ENCODE measurements at regions not wholly inside any gene's neighbourhood (a gene's known extent, or its start where the extent isn't known, plus 50 kb on each side); places are given as distances from the start of the nearest gene placed in this dataset.

GRCh38 chr10:109306698-109307097, 616.6 kb downstream of the XPNPEP1 start:
- H3K27ac Mint-ChIP-seq, result no peak overlapping the region
- Histone ChIP-seq H3K4me1 (ENCODE audit: control insufficient read depth in 2 of 2, insufficient read depth in 2 of 2, low read length in 2 of 2) (no peaks in the 10 kb centered on the region), H3K9ac (ENCODE audit: low read length) (no peak overlapping the region), H3K4me3 (ENCODE audit: control extremely low read depth in 1 of 5, extremely low read depth in 1 of 5, insufficient read depth in 1 of 5, low read depth in 2 of 5, low read length in 4 of 5) (no peak overlapping the region), H3K27me3 (replicated peaks in 1 of 4; ENCODE audit: control extremely low read depth in 1 of 4, control insufficient read depth in 3 of 4, insufficient read depth in 4 of 4, low read length in 3 of 4) (no peaks in the 10 kb centered on the region), H3K4me2 (replicated peaks; ENCODE audit: low read depth, low read length, poor library complexity, severe bottlenecking) (no peak overlapping the region), H3K27ac (ENCODE audit: low read length in 2 of 2) (no peak overlapping the region), H2AFZ (ENCODE audit: insufficient read depth, low read depth, low read length, poor library complexity, severe bottlenecking) (no peak overlapping the region), H4K20me1 (ENCODE audit: control insufficient read depth, insufficient read depth, low read length, poor library complexity, severe bottlenecking) (no peaks in the 10 kb centered on the region), H3K36me3 (replicated peaks in 1 of 2; ENCODE audit: control extremely low read depth in 1 of 2, control insufficient read depth in 1 of 2, extremely low read depth in 1 of 2, insufficient read depth in 2 of 2, low read length in 1 of 2) (no peaks in the 10 kb centered on the region), H3K9me3 (ENCODE audit: control extremely low read depth in 1 of 3, control insufficient read depth in 2 of 3, insufficient read depth in 1 of 3, low read length in 2 of 3) (peaks cover 0 to 2% (median 0%) of the 10 kb centered on the region in 3 donors), H3K79me2 (ENCODE audit: control insufficient read depth, insufficient read depth, low read length) (no peaks in the 10 kb centered on the region)
- ATAC-seq (ENCODE audit: low read depth) (no peak), DNase-seq (no peak)
- ChIA-PET CTCF (no interaction called here), POLR2A (no interaction called here)
- H3K27me3 Mint-ChIP-seq, result no peaks in the 10 kb centered on the region
- TF ChIP-seq CTCF (IDR thresholded peaks at IDR 0.05), result no peak
- no peak for TF ChIP-seq EZH2 (IDR thresholded peaks at IDR 0.05; ENCODE audit: borderline replicate concordance, insufficient read depth, low read depth, low read length, poor library complexity, severe bottlenecking)
- peaks cover 4% of the 10 kb centered on the region for H3K9me3 Mint-ChIP-seq (ENCODE audit: insufficient read depth)
- no peak overlapping the region for H3K4me3 Mint-ChIP-seq
- no peaks in the 10 kb centered on the region for H3K4me1 Mint-ChIP-seq
- 93% methylated on average over 2 of the region's 5 CpGs for WGBS (ENCODE audit: insufficient coverage)
- intact Hi-C loops (cut with micrococcal nuclease), result no loop called here

GRCh38 chr10:109287858-109288257, 635.5 kb downstream of the XPNPEP1 start:
- H3K27ac ChIP-seq (ENCODE audit: low read length in 2 of 2), result no peak overlapping the region
- H3K4me2 ChIP-seq (replicated peaks; ENCODE audit: low read depth, low read length, poor library complexity, severe bottlenecking), result no peak overlapping the region
- no peaks in the 10 kb centered on the region for H3K9me3 Mint-ChIP-seq (ENCODE audit: insufficient read depth)
- ATAC-seq (ENCODE audit: low read depth), result no peak
- ChIA-PET CTCF (no interaction called here), POLR2A (no interaction called here)
- no peak for DNase-seq
- TF ChIP-seq CTCF (IDR thresholded peaks at IDR 0.05) (no peak), EZH2 (IDR thresholded peaks at IDR 0.05; ENCODE audit: borderline replicate concordance, insufficient read depth, low read depth, low read length, poor library complexity, severe bottlenecking) (no peak)
- no peaks in the 10 kb centered on the region for H3K27me3 Mint-ChIP-seq
- no peaks in the 10 kb centered on the region for H3K36me3 ChIP-seq (replicated peaks in 1 of 2; ENCODE audit: control extremely low read depth in 1 of 2, control insufficient read depth in 1 of 2, extremely low read depth in 1 of 2, insufficient read depth in 2 of 2, low read length in 1 of 2)
- WGBS (ENCODE audit: insufficient coverage), result no CpG with 5 or more reads among the region's 3 CpGs
- no peaks in the 10 kb centered on the region for H3K4me1 Mint-ChIP-seq
- H3K4me3 Mint-ChIP-seq, result no peak overlapping the region
- H2AFZ ChIP-seq (ENCODE audit: insufficient read depth, low read depth, low read length, poor library complexity, severe bottlenecking), result no peak overlapping the region
- no peak overlapping the region for H3K9ac ChIP-seq (ENCODE audit: low read length)
- no peak overlapping the region for H3K27ac Mint-ChIP-seq
- no peaks in the 10 kb centered on the region for H3K79me2 ChIP-seq (ENCODE audit: control insufficient read depth, insufficient read depth, low read length)
- H3K9me3 ChIP-seq (ENCODE audit: control extremely low read depth in 1 of 3, control insufficient read depth in 2 of 3, insufficient read depth in 1 of 3, low read length in 2 of 3), result no peaks in the 10 kb centered on the region
- no peaks in the 10 kb centered on the region for H3K4me1 ChIP-seq (ENCODE audit: control insufficient read depth in 2 of 2, insufficient read depth in 2 of 2, low read length in 2 of 2)
- intact Hi-C loops (cut with micrococcal nuclease), result no loop called here
- H3K27me3 ChIP-seq (replicated peaks in 1 of 4; ENCODE audit: control extremely low read depth in 1 of 4, control insufficient read depth in 3 of 4, insufficient read depth in 4 of 4, low read length in 3 of 4), result no peaks in the 10 kb centered on the region
- H4K20me1 ChIP-seq (ENCODE audit: control insufficient read depth, insufficient read depth, low read length, poor library complexity, severe bottlenecking), result no peaks in the 10 kb centered on the region
- H3K4me3 ChIP-seq (ENCODE audit: control extremely low read depth in 1 of 5, extremely low read depth in 1 of 5, insufficient read depth in 1 of 5, low read depth in 2 of 5, low read length in 4 of 5), result no peak overlapping the region

Measured in B cell (primary cell).